HUES64 (cell line): ENCODE measurements at regions not wholly inside any gene's neighbourhood (a gene's known extent, or its start where the extent isn't known, plus 50 kb on each side); places are given as distances from the start of the nearest gene placed in this dataset.

Experiments used
- H3K27ac ChIP-seq: 2 replicates; pipeline ENCODE4 v1.7.0; 2013; ENCODE audit warnings: low read depth, low read length, inconsistent platforms
- H3K27me3 ChIP-seq: 2 replicates; pipeline ENCODE4 v1.6.1; 2013; ENCODE audit warnings: mild to moderate bottlenecking, low read length; ENCODE audit not compliant: insufficient read depth
- H3K36me3 ChIP-seq: 2 replicates; pipeline ENCODE4 v1.6.1; 2013; ENCODE audit warnings: mild to moderate bottlenecking, low read length; ENCODE audit not compliant: insufficient read depth
- H3K4me1 ChIP-seq: 2 replicates; pipeline ENCODE4 v1.6.1; 2013; ENCODE audit warnings: mild to moderate bottlenecking, low read length, moderate library complexity; ENCODE audit not compliant: insufficient read depth
- H3K4me3 ChIP-seq: 2 replicates; pipeline ENCODE4 v1.5.1; 2013; ENCODE audit warnings: mild to moderate bottlenecking, low read length, moderate library complexity
- H3K9ac ChIP-seq: 2 replicates; pipeline ENCODE4 v1.6.1; 2013; ENCODE audit warnings: mild to moderate bottlenecking, low read depth, low read length
- H3K9me3 ChIP-seq: 2 replicates; pipeline ENCODE4 v1.6.1; 2013; ENCODE audit warnings: low read depth, low read length; ENCODE audit not compliant: insufficient read depth
- WGBS: fragments of 150-250, 120-280 bp; methylation state at CpG from one replicate; pipeline ENCODE4 v1.1.7; 2013; ENCODE audit warnings: missing lambda C conversion rate; 5-methylcytosine and 5-hydroxymethylcytosine counted together

- 96% methylated on average over 1 of the region's 1 CpG for WGBS
- Histone ChIP-seq H3K36me3 (no peaks in the 10 kb centered on the region), H3K9me3 (no peaks in the 10 kb centered on the region), H3K27me3 (no peaks in the 10 kb centered on the region), H3K27ac (no peak overlapping the region), H3K9ac (no peak overlapping the region), H3K4me3 (no peak overlapping the region), H3K4me1 (no peaks in the 10 kb centered on the region)
These were observed 54.5 kb upstream of the FAM78B start for GRCh38 chr1:166221316-166221715.

DNA sequence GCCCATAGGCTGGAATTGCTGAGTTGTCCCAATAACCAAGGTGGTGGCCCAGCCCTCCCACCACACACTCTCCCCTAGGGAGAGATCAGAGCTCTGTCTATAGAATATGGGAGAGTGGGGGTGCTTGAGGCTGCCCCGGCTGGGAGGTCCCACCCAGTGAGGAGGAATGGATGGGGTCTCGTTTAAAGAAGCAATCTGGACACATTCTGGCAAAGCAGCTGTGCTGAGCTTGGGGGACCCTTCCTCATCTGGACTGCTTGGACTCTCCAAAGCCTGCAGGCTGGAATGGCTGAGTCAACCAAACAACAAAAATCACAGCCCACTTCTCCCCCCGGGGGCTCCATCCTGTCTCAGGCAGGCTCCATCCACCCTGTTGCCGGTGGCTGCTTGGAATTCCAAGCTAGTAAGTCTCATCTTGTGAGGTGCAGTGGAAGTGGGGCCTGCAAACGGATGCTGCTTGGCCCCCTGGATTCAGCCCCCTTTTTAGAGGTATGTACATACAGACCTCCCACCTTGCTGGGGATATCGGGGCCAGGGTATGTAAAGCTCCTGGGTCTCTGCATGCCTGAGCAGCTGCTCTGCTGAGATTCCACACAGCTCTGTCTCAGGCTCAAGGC, 67.1 kb upstream of the FAM78B start:
- WGBS: 88% methylated on average over 6 of the region's 6 CpGs
- Histone ChIP-seq H3K36me3 (no peaks in the 10 kb centered on the region), H3K4me3 (no peak overlapping the region), H3K9ac (no peak overlapping the region), H3K27ac (no peak overlapping the region), H3K4me1 (no peaks in the 10 kb centered on the region), H3K27me3 (no peaks in the 10 kb centered on the region), H3K9me3 (no peaks in the 10 kb centered on the region)

- no peaks in the 10 kb centered on the region for H3K9me3 ChIP-seq
- no peak overlapping the region for H3K27ac ChIP-seq
- H3K9ac ChIP-seq: no peak overlapping the region
- 95% methylated on average over 2 of the region's 2 CpGs for WGBS
- H3K4me3 ChIP-seq: no peak overlapping the region
- H3K36me3 ChIP-seq: no peaks in the 10 kb centered on the region
- no peaks in the 10 kb centered on the region for H3K4me1 ChIP-seq
- no peaks in the 10 kb centered on the region for H3K27me3 ChIP-seq
These were observed 68.9 kb upstream of the FAM78B start for GRCh38 chr1:166235728-166236127.

- H3K27me3 ChIP-seq: no peaks in the 10 kb centered on the region
- WGBS: no CpG with 5 or more reads among the region's 1 CpG
These were observed 70.9 kb upstream of the FAM78B start for GRCh38 chr1:166237675-166238074.

GRCh38 chr1:166253076-166253779, 86.4 kb upstream of the FAM78B start:
- Histone ChIP-seq H3K9ac (no peak overlapping the region), H3K9me3 (peaks cover 18% of the 10 kb centered on the region), H3K27ac (no peak overlapping the region), H3K4me1 (no peaks in the 10 kb centered on the region), H3K4me3 (no peak overlapping the region), H3K27me3 (no peaks in the 10 kb centered on the region), H3K36me3 (no peaks in the 10 kb centered on the region)

More at GRCh38 chr1:166237675-166238074, 70.9 kb upstream of the FAM78B start:
- Histone ChIP-seq H3K9me3 (no peaks in the 10 kb centered on the region), H3K27ac (no peak overlapping the region), H3K4me1 (no peaks in the 10 kb centered on the region), H3K4me3 (no peak overlapping the region), H3K9ac (no peak overlapping the region), H3K36me3 (no peaks in the 10 kb centered on the region)

DNA sequence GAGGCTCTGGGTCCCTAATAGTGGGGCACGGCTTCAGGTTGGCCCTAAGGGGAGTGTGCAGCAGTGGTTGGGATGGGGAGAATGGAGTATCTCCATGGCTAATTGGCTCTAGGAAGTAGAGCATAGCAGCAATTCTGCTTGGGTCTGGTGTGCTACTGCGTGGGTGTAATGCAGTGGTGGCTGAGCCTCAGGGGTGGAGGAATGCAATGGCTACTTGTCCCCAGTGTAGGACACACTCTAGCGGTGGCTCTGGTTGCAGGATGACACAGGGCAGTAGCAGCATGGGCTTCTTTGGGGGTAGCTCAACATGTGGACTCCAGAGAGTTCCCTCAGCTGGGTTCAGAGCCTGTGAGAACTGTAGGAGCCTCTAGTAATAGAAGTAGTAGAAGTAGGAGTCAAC, 91.2 kb upstream of the FAM78B start:
- H3K9me3 ChIP-seq: peaks cover 4% of the 10 kb centered on the region
- no peak overlapping the region for H3K4me3 ChIP-seq
- no peaks in the 10 kb centered on the region for H3K36me3 ChIP-seq
- 92% methylated on average over 3 of the region's 3 CpGs for WGBS
- no peak overlapping the region for H3K9ac ChIP-seq
- H3K4me1 ChIP-seq: no peaks in the 10 kb centered on the region
- H3K27me3 ChIP-seq: no peaks in the 10 kb centered on the region
- H3K27ac ChIP-seq: no peak overlapping the region

GRCh38 chr1:166261511-166261910, 94.7 kb upstream of the FAM78B start:
- Histone ChIP-seq H3K9me3 (no peaks in the 10 kb centered on the region), H3K9ac (no peak overlapping the region), H3K27me3 (no peaks in the 10 kb centered on the region)

GRCh38 chr1:166270476-166271150, 103.8 kb upstream of the FAM78B start:
- Histone ChIP-seq H3K4me1 (peaks cover 7% of the 10 kb centered on the region; the same call in 1 of the 2 replicates), H3K36me3 (no peaks in the 10 kb centered on the region)
- WGBS: 90% methylated on average over 2 of the region's 2 CpGs

More at GRCh38 chr1:166261511-166261910, 94.7 kb upstream of the FAM78B start:
- Histone ChIP-seq H3K4me1 (no peaks in the 10 kb centered on the region), H3K4me3 (no peak overlapping the region), H3K27ac (no peak overlapping the region), H3K36me3 (no peaks in the 10 kb centered on the region)
- WGBS: 94% methylated on average over 3 of the region's 3 CpGs

DNA sequence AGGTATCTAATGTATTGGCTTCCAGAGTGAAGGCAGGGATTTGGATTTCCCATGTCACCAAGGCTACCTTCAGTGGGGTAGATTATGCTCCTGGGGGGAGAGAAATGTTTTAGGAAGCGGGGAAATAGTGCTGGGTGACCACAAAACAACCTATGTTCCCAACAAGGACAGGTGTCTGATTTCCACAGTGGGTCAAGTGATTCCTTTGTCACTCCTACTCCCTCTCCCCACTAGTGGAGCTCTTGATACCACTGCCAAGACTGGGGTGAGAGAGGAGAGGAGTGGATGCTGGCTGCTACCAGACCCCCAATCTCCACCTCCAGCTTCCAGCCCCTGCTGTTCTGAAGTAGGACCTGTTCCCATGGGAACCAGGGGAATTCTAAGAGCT, 104.3 kb upstream of the FAM78B start:
- 86% methylated on average over 1 of the region's 1 CpG for WGBS
- H3K27me3 ChIP-seq: no peaks in the 10 kb centered on the region
- no peak overlapping the region for H3K27ac ChIP-seq
- no peak overlapping the region for H3K4me3 ChIP-seq
- H3K9ac ChIP-seq: no peak overlapping the region
- no peaks in the 10 kb centered on the region for H3K9me3 ChIP-seq
- peaks cover 7% of the 10 kb centered on the region; the same call in 1 of the 2 replicates for H3K4me1 ChIP-seq
- no peaks in the 10 kb centered on the region for H3K36me3 ChIP-seq

More at GRCh38 chr1:166270476-166271150, 103.8 kb upstream of the FAM78B start:
- Histone ChIP-seq H3K9me3 (no peaks in the 10 kb centered on the region), H3K27me3 (no peaks in the 10 kb centered on the region), H3K4me3 (no peak overlapping the region), H3K27ac (no peak overlapping the region), H3K9ac (no peak overlapping the region)

DNA sequence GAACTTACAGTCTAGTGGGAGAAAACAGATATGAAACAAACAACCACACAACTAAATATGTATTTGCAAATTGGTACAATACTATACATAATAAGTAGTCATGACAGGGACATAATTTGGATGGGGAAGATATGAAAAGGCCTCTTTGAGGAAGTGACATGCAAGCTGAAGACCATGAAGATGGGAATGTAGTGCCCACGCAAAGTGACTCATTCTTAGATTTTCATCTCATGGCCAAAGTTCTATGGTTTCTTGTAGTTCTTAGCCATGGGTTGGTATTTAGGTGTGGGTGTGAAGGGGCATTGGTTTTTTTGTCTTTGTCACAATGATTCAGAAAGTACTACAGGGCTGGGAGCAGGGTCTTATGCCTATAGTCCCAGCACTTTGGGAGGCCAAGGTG, 105.4 kb upstream of the FAM78B start:
- no peaks in the 10 kb centered on the region for H3K36me3 ChIP-seq
- H3K4me3 ChIP-seq: no peak overlapping the region
- no peaks in the 10 kb centered on the region for H3K9me3 ChIP-seq
- no peaks in the 10 kb centered on the region for H3K27me3 ChIP-seq
- H3K4me1 ChIP-seq: peaks cover 7% of the 10 kb centered on the region; the same call in 1 of the 2 replicates
- no peak overlapping the region for H3K9ac ChIP-seq
- 89% methylated on average over 1 of the region's 1 CpG for WGBS
- H3K27ac ChIP-seq: no peak overlapping the region

GRCh38 chr1:166272851-166273250, 106.0 kb upstream of the FAM78B start:
- Histone ChIP-seq H3K4me1 (peaks cover 7% of the 10 kb centered on the region; the same call in 1 of the 2 replicates), H3K9ac (no peak overlapping the region), H3K9me3 (no peaks in the 10 kb centered on the region), H3K36me3 (no peaks in the 10 kb centered on the region), H3K27ac (no peak overlapping the region), H3K4me3 (no peak overlapping the region), H3K27me3 (no peaks in the 10 kb centered on the region)
